ENCODE measurements at regions not wholly inside any gene's neighbourhood (a gene's known extent, or its start where the extent isn't known, plus 50 kb on each side); places are given as distances from the start of the nearest gene placed in this dataset.
"Not testable (repeated sequence)": the region's sequence is repeated elsewhere in the genome, so short reads cannot be mapped to it uniquely, and the experiment has no call there.

- DNase-seq, result not testable (repeated sequence)
Measured at GRCh38 chr13:90664200-90664599, 683.3 kb upstream of the MIR17HG start.

- DNase-seq, result no peak
Measured at GRCh38 chr13:90673746-90674145, 673.7 kb upstream of the MIR17HG start.

- no peak for DNase-seq
Measured at GRCh38 chr13:90675129-90675528, 672.4 kb upstream of the MIR17HG start.

GRCh38 chr13:90680826-90681225 is 666.7 kb upstream of the MIR17HG start:
- DNase-seq, result no peak

- no peak for DNase-seq
Measured at GRCh38 chr13:90683711-90684131, 663.8 kb upstream of the MIR17HG start.

GRCh38 chr13:90686442-90686841 is 661.0 kb upstream of the MIR17HG start:
- no peak for DNase-seq

GRCh38 chr13:90689111-90689510 is 658.4 kb upstream of the MIR17HG start:
- DNase-seq, result no peak

GRCh38 chr13:90690458-90691080 is 656.9 kb upstream of the MIR17HG start:
- no peak for DNase-seq

- no peak for DNase-seq
Measured at GRCh38 chr13:90696254-90696653, 651.2 kb upstream of the MIR17HG start.

GRCh38 chr13:90696656-90697055 is 650.8 kb upstream of the MIR17HG start:
- no peak for DNase-seq

GRCh38 chr13:90700340-90700739 is 647.1 kb upstream of the MIR17HG start:
- no peak for DNase-seq

GRCh38 chr13:90701264-90701663 is 646.2 kb upstream of the MIR17HG start:
- no peak for DNase-seq

- no peak for DNase-seq
Measured at GRCh38 chr13:90702050-90702449, 645.4 kb upstream of the MIR17HG start.

GRCh38 chr13:90706631-90707030 is 640.9 kb upstream of the MIR17HG start:
- no peak for DNase-seq

GRCh38 chr13:90708128-90708527 is 639.4 kb upstream of the MIR17HG start:
- no peak for DNase-seq

GRCh38 chr13:90709319-90709718 is 638.2 kb upstream of the MIR17HG start:
- peak in 1 of 2 experiments; percentile 47 for DNase-seq

GRCh38 chr13:90710164-90710759 is 637.2 kb upstream of the MIR17HG start:
- no peak for DNase-seq

GRCh38 chr13:90713441-90714133 is 633.9 kb upstream of the MIR17HG start:
- no peak for DNase-seq

- DNase-seq, result no peak
Measured at GRCh38 chr13:90715485-90715884, 632.0 kb upstream of the MIR17HG start.

- DNase-seq, result no peak
Measured at GRCh38 chr13:90717451-90717936, 630.0 kb upstream of the MIR17HG start.

GRCh38 chr13:90719461-90719860 is 628.0 kb upstream of the MIR17HG start:
- no peak for DNase-seq

GRCh38 chr13:90721937-90722336 is 625.5 kb upstream of the MIR17HG start:
- DNase-seq, result no peak

GRCh38 chr13:90723381-90723780 is 624.1 kb upstream of the MIR17HG start:
- no peak for DNase-seq

GRCh38 chr13:90726375-90726774 is 621.1 kb upstream of the MIR17HG start:
- DNase-seq, result no peak
